Stimulated activated CD4-positive, alpha-beta T cell treated with anti-CD3 and anti-CD28 coated beads, Interleukin-1b, Interleukin-23, amount 100 ng/mL, for 48 hours (primary cell): ENCODE measurements at regions not wholly inside any gene's neighbourhood (a gene's known extent, or its start where the extent isn't known, plus 50 kb on each side); places are given as distances from the start of the nearest gene placed in this dataset.
"Not testable (repeated sequence)": the region's sequence is repeated elsewhere in the genome, so short reads cannot be mapped to it uniquely, and the experiment has no call there.

ENCODE experiments used
- DNase-seq: peaks from one replicate; pipeline ENCODE4 v3.0.0-alpha.2; 2020

- DNase-seq = no peak
Measured at GRCh38 chr13:50617134-50617721, 226.3 kb downstream of the DLEU7 start.

GRCh38 chr13:50618206-50618605, 225.3 kb downstream of the DLEU7 start:
- no peak for DNase-seq

- no peak for DNase-seq
Measured at GRCh38 chr13:50626101-50626547, 217.4 kb downstream of the DLEU7 start.

- no peak for DNase-seq
Measured at GRCh38 chr13:50627111-50627510, 216.4 kb downstream of the DLEU7 start.

GRCh38 chr13:50628512-50628911, 215.0 kb downstream of the DLEU7 start:
- DNase-seq = not testable (repeated sequence)

- no peak for DNase-seq
Measured at GRCh38 chr13:50629497-50629896, 214.0 kb downstream of the DLEU7 start.

- DNase-seq = no peak
Measured at GRCh38 chr13:50629966-50630365, 213.5 kb downstream of the DLEU7 start.

GRCh38 chr13:50631041-50631440, 212.5 kb downstream of the DLEU7 start:
- no peak for DNase-seq

GRCh38 chr13:50634339-50634738, 209.2 kb downstream of the DLEU7 start:
- DNase-seq = no peak

GRCh38 chr13:50635504-50635903, 208.0 kb downstream of the DLEU7 start:
- no peak for DNase-seq

- no peak for DNase-seq
Measured at GRCh38 chr13:50636007-50636704, 207.3 kb downstream of the DLEU7 start.

GRCh38 chr13:50643060-50643459, 200.4 kb downstream of the DLEU7 start:
- no peak for DNase-seq

- DNase-seq = no peak
Measured at GRCh38 chr13:50644081-50644871, 199.2 kb downstream of the DLEU7 start.

- DNase-seq = no peak
Measured at GRCh38 chr13:50645092-50645491, 198.4 kb downstream of the DLEU7 start.

GRCh38 chr13:50646070-50646469, 197.4 kb downstream of the DLEU7 start:
- DNase-seq = no peak

GRCh38 chr13:50649211-50649610, 194.3 kb downstream of the DLEU7 start:
- DNase-seq = no peak

- no peak for DNase-seq
Measured at GRCh38 chr13:50650592-50651504, 192.6 kb downstream of the DLEU7 start.

- no peak for DNase-seq
Measured at GRCh38 chr13:50651922-50652321, 191.6 kb downstream of the DLEU7 start.

GRCh38 chr13:50654331-50654730, 189.2 kb downstream of the DLEU7 start:
- DNase-seq = no peak

- DNase-seq = not testable (repeated sequence)
Measured at GRCh38 chr13:50661881-50662280, 181.6 kb downstream of the DLEU7 start.

- no peak for DNase-seq
Measured at GRCh38 chr13:50664951-50665350, 178.5 kb downstream of the DLEU7 start.

GRCh38 chr13:50668049-50668448, 175.4 kb downstream of the DLEU7 start:
- DNase-seq = no peak
